Prostate gland (tissue), 2 donors: ENCODE measurements at regions not wholly inside any gene's neighbourhood (a gene's known extent, or its start where the extent isn't known, plus 50 kb on each side); places are given as distances from the start of the nearest gene placed in this dataset.

ENCODE experiments used
- POLR2A ChIP-seq: fragments of 450-650 bp; IDR thresholded peaks from one replicate; pipeline ENCODE4 v1.6.1; 2016; ENCODE audit warnings: antibody characterized with exemption, mild to moderate bottlenecking
- POLR2AphosphoS5 ChIP-seq: sonication (generic); formaldehyde crosslinking; IDR thresholded peaks from one replicate; pipeline ENCODE4 v1.6.1; 2017; ENCODE audit warnings: antibody characterized with exemption
- TF ChIP-seq, protein P1 (sequence below), 4 experiments: fragments of 200-600 bp in 2 of 4; fragments of 450-650 bp in 2 of 4; sonication (generic) in 2 of 4; IDR thresholded peaks; 1 replicate in 3 of 4; 2 replicates in 1 of 4; pipeline ENCODE4 v1.5.1; 2016 to 2019; ENCODE audit warnings: antibody characterized with exemption in 4 of 4, mild to moderate bottlenecking in 2 of 4, moderate library complexity in 2 of 4

DNA sequence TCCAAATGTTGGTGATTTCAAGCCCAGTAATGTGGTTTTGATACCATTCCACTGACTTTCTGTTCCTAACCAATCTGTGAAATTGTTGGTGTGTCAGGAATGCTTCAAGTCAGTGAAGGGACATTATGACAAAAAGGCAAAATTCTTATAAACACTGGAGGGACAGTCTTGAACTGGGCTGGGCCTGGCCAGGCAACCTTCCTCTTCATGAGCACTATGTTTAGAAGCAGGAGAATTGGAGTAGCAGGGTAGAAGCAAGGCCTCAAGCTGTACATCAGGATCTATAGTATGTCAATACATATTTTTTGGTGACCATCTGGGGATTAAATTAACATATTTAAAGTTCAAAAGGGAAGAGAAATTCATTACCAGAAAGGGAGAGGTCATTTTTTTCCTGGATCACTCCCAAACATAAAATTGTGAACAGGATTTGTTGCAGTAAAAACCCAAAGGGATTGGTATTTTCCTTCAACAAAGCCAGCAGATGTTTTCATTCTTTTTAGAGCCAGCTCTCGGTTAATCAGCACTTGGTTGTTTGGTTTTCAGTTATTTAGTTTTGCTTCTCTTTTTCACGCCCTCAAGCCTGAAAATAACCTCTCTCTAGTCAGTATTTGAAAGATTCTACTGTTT is 77.9 kb upstream of the PIK3R1 start:
- TF ChIP-seq POLR2AphosphoS5 (no peak), POLR2A (no peak)
- TF ChIP-seq, protein P1, sequence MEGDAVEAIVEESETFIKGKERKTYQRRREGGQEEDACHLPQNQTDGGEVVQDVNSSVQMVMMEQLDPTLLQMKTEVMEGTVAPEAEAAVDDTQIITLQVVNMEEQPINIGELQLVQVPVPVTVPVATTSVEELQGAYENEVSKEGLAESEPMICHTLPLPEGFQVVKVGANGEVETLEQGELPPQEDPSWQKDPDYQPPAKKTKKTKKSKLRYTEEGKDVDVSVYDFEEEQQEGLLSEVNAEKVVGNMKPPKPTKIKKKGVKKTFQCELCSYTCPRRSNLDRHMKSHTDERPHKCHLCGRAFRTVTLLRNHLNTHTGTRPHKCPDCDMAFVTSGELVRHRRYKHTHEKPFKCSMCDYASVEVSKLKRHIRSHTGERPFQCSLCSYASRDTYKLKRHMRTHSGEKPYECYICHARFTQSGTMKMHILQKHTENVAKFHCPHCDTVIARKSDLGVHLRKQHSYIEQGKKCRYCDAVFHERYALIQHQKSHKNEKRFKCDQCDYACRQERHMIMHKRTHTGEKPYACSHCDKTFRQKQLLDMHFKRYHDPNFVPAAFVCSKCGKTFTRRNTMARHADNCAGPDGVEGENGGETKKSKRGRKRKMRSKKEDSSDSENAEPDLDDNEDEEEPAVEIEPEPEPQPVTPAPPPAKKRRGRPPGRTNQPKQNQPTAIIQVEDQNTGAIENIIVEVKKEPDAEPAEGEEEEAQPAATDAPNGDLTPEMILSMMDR (IDR thresholded peaks at IDR 0.05), result no peak
